ENCODE measurements at regions not wholly inside any gene's neighbourhood (a gene's known extent, or its start where the extent isn't known, plus 50 kb on each side); places are given as distances from the start of the nearest gene placed in this dataset.

DNA sequence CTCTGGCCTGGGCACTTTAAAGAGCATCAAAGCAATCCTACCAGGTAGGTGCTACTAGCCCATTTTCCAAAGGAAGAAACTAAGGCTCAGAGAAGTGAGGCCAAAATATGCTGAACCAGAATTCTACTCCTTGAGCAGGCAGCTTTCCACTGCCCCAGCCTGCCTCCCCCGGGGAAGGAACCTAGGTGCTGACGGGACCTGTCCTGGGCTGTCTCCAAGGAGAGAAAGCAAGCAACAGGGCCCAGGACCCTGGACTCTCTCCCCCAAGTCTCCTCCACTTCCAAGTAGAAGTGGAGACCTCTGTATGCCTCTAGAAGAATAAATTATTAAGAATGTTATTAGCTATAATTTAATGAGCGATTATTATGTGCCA is 159.5 kb downstream of the MRPL14 start:
- no peaks in the 10 kb centered on the region for H3K36me3 ChIP-seq (ENCODE audit: insufficient read depth, low read length)
- no peak overlapping the region for H3K4me3 ChIP-seq (ENCODE audit: insufficient read depth, low read length)
- TF ChIP-seq, protein P1, sequence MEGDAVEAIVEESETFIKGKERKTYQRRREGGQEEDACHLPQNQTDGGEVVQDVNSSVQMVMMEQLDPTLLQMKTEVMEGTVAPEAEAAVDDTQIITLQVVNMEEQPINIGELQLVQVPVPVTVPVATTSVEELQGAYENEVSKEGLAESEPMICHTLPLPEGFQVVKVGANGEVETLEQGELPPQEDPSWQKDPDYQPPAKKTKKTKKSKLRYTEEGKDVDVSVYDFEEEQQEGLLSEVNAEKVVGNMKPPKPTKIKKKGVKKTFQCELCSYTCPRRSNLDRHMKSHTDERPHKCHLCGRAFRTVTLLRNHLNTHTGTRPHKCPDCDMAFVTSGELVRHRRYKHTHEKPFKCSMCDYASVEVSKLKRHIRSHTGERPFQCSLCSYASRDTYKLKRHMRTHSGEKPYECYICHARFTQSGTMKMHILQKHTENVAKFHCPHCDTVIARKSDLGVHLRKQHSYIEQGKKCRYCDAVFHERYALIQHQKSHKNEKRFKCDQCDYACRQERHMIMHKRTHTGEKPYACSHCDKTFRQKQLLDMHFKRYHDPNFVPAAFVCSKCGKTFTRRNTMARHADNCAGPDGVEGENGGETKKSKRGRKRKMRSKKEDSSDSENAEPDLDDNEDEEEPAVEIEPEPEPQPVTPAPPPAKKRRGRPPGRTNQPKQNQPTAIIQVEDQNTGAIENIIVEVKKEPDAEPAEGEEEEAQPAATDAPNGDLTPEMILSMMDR (IDR thresholded peaks at IDR 0.05; ENCODE audit: extremely low read depth, low read depth, low read length), result no peak

DNA sequence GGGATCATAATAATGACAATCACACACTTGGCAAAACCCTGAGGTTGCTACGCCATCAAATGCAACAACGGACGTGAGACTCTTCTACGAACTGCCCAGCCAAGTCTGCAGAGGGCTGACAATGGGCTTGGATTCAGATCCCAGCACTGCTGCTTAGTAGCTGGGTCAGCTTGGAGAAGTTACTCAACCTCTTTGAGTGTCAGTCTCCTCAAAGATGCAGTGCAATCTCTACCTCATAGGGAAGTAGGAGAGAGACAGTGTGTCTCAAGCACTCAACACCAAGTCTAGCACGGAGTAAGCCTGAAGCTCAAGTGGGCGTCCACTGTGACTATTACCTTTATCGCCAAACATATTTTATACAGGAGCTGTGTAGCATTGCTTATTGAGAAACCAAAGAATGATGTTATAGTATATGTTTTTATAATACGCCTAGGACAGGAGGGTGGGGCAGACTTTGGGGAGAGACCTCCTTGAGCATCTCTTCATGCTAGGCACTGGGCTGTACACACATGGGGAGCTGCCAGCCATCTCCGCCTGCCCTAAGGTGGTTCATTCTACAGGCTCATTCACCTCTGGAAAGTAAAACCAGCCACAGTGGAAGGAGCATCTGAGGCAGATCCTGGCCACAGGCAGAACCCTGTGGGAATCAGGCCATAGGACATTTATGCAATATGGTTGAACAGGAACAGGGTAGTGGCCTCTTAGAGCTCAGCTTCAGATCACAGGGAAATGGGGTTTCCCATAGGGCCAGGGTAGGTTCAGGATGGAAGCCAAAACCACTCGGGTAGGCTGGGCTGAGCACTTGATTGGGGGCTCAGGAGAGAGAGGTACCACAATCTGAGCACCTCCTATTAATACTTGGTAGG is 160.2 kb downstream of the MRPL14 start:
- H3K9me3 ChIP-seq (ENCODE audit: low read depth, low read length), result no peaks in the 10 kb centered on the region
- H3K36me3 ChIP-seq (ENCODE audit: insufficient read depth, low read length), result no peaks in the 10 kb centered on the region
- no peaks in the 10 kb centered on the region for H3K27me3 ChIP-seq (ENCODE audit: insufficient read depth, low read length)
- TF ChIP-seq, protein P1 (IDR thresholded peaks at IDR 0.05; ENCODE audit: extremely low read depth, low read depth, low read length), result no peak
- H3K4me1 ChIP-seq (ENCODE audit: insufficient read depth, low read length), result no peaks in the 10 kb centered on the region
- H2AFZ ChIP-seq (ENCODE audit: low read length), result no peak overlapping the region
- H3K79me2 ChIP-seq (ENCODE audit: insufficient read depth, low read length), result no peaks in the 10 kb centered on the region
- H3K27ac ChIP-seq (ENCODE audit: low read depth, low read length), result no peak overlapping the region
- DNase-seq (ENCODE audit: insufficient read length, low spot score, missing footprints), result no peak
- H3K4me2 ChIP-seq (ENCODE audit: insufficient read depth, low read length), result no peak overlapping the region
- no peak overlapping the region for H3K4me3 ChIP-seq (ENCODE audit: insufficient read depth, low read length)
- no peaks in the 10 kb centered on the region for H4K20me1 ChIP-seq (ENCODE audit: insufficient read depth, low read length)

More for the DNA sequence above, 159.5 kb downstream of the MRPL14 start:
- Histone ChIP-seq H3K9me3 (ENCODE audit: low read depth, low read length) (no peaks in the 10 kb centered on the region), H2AFZ (ENCODE audit: low read length) (no peak overlapping the region), H4K20me1 (ENCODE audit: insufficient read depth, low read length) (no peaks in the 10 kb centered on the region), H3K79me2 (ENCODE audit: insufficient read depth, low read length) (no peaks in the 10 kb centered on the region), H3K27ac (ENCODE audit: low read depth, low read length) (no peak overlapping the region), H3K4me2 (ENCODE audit: insufficient read depth, low read length) (no peak overlapping the region), H3K4me1 (ENCODE audit: insufficient read depth, low read length) (peaks cover 6% of the 10 kb centered on the region), H3K27me3 (ENCODE audit: insufficient read depth, low read length) (no peaks in the 10 kb centered on the region)
- no peak for DNase-seq (ENCODE audit: insufficient read length, low spot score, missing footprints)

DNA sequence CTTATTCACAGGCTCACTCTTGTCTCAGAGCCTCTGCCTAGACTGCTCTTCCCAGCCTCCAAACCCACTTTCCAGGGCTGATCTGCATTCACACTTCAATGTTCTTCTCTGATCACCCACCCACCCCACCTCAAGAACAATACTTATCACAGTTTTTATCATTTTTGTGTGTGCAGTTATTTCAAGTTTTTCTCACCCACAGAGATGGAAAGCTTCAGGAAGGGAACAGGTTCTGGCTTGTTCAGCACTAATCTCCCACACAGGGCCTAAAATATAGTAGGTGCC is 160.9 kb downstream of the MRPL14 start:
- TF ChIP-seq, protein P1 (IDR thresholded peaks at IDR 0.05; ENCODE audit: extremely low read depth, low read depth, low read length), result no peak
- Histone ChIP-seq H3K9me3 (ENCODE audit: low read depth, low read length) (no peaks in the 10 kb centered on the region), H3K4me3 (ENCODE audit: insufficient read depth, low read length) (no peak overlapping the region), H4K20me1 (ENCODE audit: insufficient read depth, low read length) (no peaks in the 10 kb centered on the region), H3K27me3 (ENCODE audit: insufficient read depth, low read length) (no peaks in the 10 kb centered on the region), H3K4me1 (ENCODE audit: insufficient read depth, low read length) (no peaks in the 10 kb centered on the region), H3K27ac (ENCODE audit: low read depth, low read length) (no peak overlapping the region), H3K79me2 (ENCODE audit: insufficient read depth, low read length) (no peaks in the 10 kb centered on the region), H3K4me2 (ENCODE audit: insufficient read depth, low read length) (no peak overlapping the region), H3K36me3 (ENCODE audit: insufficient read depth, low read length) (no peaks in the 10 kb centered on the region), H2AFZ (ENCODE audit: low read length) (no peak overlapping the region)
- no peak for DNase-seq (ENCODE audit: insufficient read length, low spot score, missing footprints)

DNA sequence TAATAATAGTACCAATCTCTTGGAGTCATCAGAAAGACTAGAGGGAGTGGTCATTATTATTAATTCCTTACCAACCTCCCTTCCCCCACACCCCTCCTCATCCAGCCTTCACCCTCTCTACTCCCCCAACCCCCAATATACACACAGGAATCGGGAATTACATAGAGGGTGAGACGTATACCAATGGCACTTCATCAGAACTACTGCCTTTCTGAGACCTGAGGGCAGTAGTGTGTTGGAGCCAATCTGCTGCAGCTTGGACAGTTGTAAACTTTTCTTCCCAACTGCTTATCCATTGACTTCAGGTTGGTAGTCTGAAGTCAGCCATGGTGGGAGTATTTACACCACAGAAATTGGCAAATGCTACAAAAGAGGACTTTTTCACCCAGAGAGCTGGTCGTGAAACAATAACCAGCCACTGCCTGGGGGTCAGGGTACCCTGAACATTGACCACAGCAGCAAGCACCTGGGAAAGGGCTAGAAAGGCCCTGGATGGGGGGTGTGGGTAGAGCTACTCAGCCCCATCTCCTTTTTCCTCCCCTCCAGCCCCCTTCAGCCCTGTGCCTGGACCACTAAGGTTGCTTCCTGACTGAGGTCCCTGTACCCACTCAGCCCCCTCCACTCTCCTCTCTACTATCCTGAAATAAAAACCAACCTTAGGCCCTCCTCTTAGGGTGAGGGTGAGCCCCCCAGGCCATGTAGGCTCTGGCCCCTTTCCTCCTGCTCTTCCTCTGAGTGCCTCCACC is 161.5 kb downstream of the MRPL14 start:
- Histone ChIP-seq H2AFZ (ENCODE audit: low read length) (no peak overlapping the region), H3K36me3 (ENCODE audit: insufficient read depth, low read length) (no peaks in the 10 kb centered on the region), H3K27ac (ENCODE audit: low read depth, low read length) (no peak overlapping the region), H3K79me2 (ENCODE audit: insufficient read depth, low read length) (no peaks in the 10 kb centered on the region), H4K20me1 (ENCODE audit: insufficient read depth, low read length) (no peaks in the 10 kb centered on the region), H3K4me1 (ENCODE audit: insufficient read depth, low read length) (no peaks in the 10 kb centered on the region), H3K4me2 (ENCODE audit: insufficient read depth, low read length) (no peak overlapping the region), H3K9me3 (ENCODE audit: low read depth, low read length) (no peaks in the 10 kb centered on the region), H3K4me3 (ENCODE audit: insufficient read depth, low read length) (no peak overlapping the region), H3K27me3 (ENCODE audit: insufficient read depth, low read length) (no peaks in the 10 kb centered on the region)
- DNase-seq (ENCODE audit: insufficient read length, low spot score, missing footprints), result no peak
- TF ChIP-seq, protein P1 (IDR thresholded peaks at IDR 0.05; ENCODE audit: extremely low read depth, low read depth, low read length), result no peak

All from osteoblast (primary cell).